ENCODE measurements at regions not wholly inside any gene's neighbourhood (a gene's known extent, or its start where the extent isn't known, plus 50 kb on each side); places are given as distances from the start of the nearest gene placed in this dataset.

- no peak for DNase-seq (ENCODE audit: low read depth)
- no peak overlapping the region for H3K4me3 ChIP-seq (ENCODE audit: low read length)
- no peak for TF ChIP-seq CTCF (IDR thresholded peaks at IDR 0.05; ENCODE audit: insufficient read depth, low read depth, low read length, missing control alignments)
These were observed 84.6 kb upstream of the SPAG17 start for GRCh38 chr1:118269598-118269997.

GRCh38 chr1:118266436-118266835 lies 81.4 kb upstream of the SPAG17 start:
- DNase-seq (ENCODE audit: low read depth), result peak; percentile 82
- no peak overlapping the region for H3K4me3 ChIP-seq (ENCODE audit: low read length)
- TF ChIP-seq CTCF (IDR thresholded peaks at IDR 0.05; ENCODE audit: insufficient read depth, low read depth, low read length, missing control alignments), result no peak

GRCh38 chr1:118264343-118264742 lies 79.3 kb upstream of the SPAG17 start:
- DNase-seq (ENCODE audit: low read depth), result peak; percentile 75
- H3K4me3 ChIP-seq (ENCODE audit: low read length), result no peak overlapping the region
- TF ChIP-seq CTCF (IDR thresholded peaks at IDR 0.05; ENCODE audit: insufficient read depth, low read depth, low read length, missing control alignments), result no peak

GRCh38 chr1:118262865-118263264 lies 77.8 kb upstream of the SPAG17 start:
- DNase-seq (ENCODE audit: low read depth), result no peak
- H3K4me3 ChIP-seq (ENCODE audit: low read length), result no peak overlapping the region
- TF ChIP-seq CTCF (IDR thresholded peaks at IDR 0.05; ENCODE audit: insufficient read depth, low read depth, low read length, missing control alignments), result no peak

GRCh38 chr1:118258975-118259374 lies 73.9 kb upstream of the SPAG17 start:
- H3K4me3 ChIP-seq (ENCODE audit: low read length), result no peak overlapping the region
- DNase-seq (ENCODE audit: low read depth), result no peak
- no peak for TF ChIP-seq CTCF (IDR thresholded peaks at IDR 0.05; ENCODE audit: insufficient read depth, low read depth, low read length, missing control alignments)

GRCh38 chr1:118257946-118258345 lies 72.9 kb upstream of the SPAG17 start:
- no peak for TF ChIP-seq CTCF (IDR thresholded peaks at IDR 0.05; ENCODE audit: insufficient read depth, low read depth, low read length, missing control alignments)
- DNase-seq (ENCODE audit: low read depth), result no peak
- H3K4me3 ChIP-seq (ENCODE audit: low read length), result no peak overlapping the region

GRCh38 chr1:118254491-118255425 lies 69.7 kb upstream of the SPAG17 start:
- DNase-seq (ENCODE audit: low read depth), result no peak
- no peak overlapping the region for H3K4me3 ChIP-seq (ENCODE audit: low read length)
- TF ChIP-seq CTCF (IDR thresholded peaks at IDR 0.05; ENCODE audit: insufficient read depth, low read depth, low read length, missing control alignments), result no peak
